IMR-90 (cell line): ENCODE measurements at regions not wholly inside any gene's neighbourhood (a gene's known extent, or its start where the extent isn't known, plus 50 kb on each side); places are given as distances from the start of the nearest gene placed in this dataset.

ENCODE experiments used
- CEBPB ChIP-seq: IDR thresholded peaks from 2 replicates; pipeline ENCODE4 v1.6.1; 2012; ENCODE audit warnings: low read depth, low read length, improper control_type of control experiment
- CHD1 ChIP-seq: IDR thresholded peaks from 2 replicates; pipeline ENCODE4 v1.6.1; 2012; ENCODE audit warnings: low read depth, low read length, improper control_type of control experiment
- POLR2A ChIP-seq: IDR thresholded peaks from 2 replicates; pipeline ENCODE4 v1.6.1; 2012; ENCODE audit warnings: mild to moderate bottlenecking, low read depth, low read length
- RFX5 ChIP-seq: IDR thresholded peaks from 2 replicates; pipeline ENCODE4 v1.8.0; 2012; ENCODE audit warnings: low read depth, mild to moderate bottlenecking, low read length, moderate library complexity
- USF2 ChIP-seq: fragments of 150-350 bp; IDR thresholded peaks from 2 replicates; pipeline ENCODE4 v1.6.1; 2017; ENCODE audit warnings: mild to moderate bottlenecking, antibody characterized with exemption, low read length, low read depth
- TF ChIP-seq, protein P1 (sequence below): conservative IDR thresholded peaks from 2 replicates; pipeline ENCODE4 v1.5.1; 2012; ENCODE audit warnings: mild to moderate bottlenecking, low read depth, low read length, improper control_type of control experiment

DNA sequence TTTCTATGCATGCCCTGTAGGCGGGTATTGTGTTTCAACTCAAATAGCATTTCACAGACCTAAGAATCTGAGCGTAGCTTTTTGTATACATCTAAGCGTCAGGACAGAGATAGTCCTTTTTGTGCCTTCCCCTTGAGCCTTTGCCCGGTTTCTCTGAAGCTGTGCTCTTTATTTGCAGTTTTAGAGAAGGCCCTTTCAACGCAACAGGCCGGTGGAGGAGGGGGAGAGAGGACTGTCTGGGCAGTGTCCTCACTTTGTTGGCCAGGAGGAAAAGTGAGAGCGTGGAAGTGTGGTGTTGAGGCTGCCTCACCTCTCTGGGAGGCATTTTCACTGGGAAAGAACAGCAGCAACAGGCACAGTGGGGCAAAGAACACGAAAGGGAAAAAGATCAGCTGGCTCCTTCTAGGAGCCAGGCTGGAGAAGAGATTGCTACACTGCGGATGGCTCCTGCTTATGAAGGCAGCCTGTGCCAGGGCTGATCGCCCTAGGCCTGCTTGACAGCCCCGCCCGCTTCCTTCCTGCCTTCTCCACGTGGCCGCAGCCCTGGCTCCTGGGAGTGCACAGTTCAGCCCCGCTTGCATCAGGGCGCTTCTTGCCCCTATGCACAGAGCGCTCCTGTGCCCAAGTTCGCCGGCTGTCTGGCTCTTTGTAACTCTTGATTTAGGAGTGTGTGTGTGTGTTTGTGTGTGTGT, 195.6 kb upstream of the POU3F3 start:
- no peak for TF ChIP-seq USF2
- TF ChIP-seq, protein P1, sequence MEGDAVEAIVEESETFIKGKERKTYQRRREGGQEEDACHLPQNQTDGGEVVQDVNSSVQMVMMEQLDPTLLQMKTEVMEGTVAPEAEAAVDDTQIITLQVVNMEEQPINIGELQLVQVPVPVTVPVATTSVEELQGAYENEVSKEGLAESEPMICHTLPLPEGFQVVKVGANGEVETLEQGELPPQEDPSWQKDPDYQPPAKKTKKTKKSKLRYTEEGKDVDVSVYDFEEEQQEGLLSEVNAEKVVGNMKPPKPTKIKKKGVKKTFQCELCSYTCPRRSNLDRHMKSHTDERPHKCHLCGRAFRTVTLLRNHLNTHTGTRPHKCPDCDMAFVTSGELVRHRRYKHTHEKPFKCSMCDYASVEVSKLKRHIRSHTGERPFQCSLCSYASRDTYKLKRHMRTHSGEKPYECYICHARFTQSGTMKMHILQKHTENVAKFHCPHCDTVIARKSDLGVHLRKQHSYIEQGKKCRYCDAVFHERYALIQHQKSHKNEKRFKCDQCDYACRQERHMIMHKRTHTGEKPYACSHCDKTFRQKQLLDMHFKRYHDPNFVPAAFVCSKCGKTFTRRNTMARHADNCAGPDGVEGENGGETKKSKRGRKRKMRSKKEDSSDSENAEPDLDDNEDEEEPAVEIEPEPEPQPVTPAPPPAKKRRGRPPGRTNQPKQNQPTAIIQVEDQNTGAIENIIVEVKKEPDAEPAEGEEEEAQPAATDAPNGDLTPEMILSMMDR: no peak
- TF ChIP-seq CEBPB: no peak
- no peak for TF ChIP-seq POLR2A
- no peak for TF ChIP-seq CHD1
- TF ChIP-seq RFX5: no peak
